Peyer's patch (tissue), 4 donors: ENCODE measurements at regions not wholly inside any gene's neighbourhood (a gene's known extent, or its start where the extent isn't known, plus 50 kb on each side); places are given as distances from the start of the nearest gene placed in this dataset.

Source experiments
- POLR2A ChIP-seq, 2 donors: fragments of 450-650 bp; IDR thresholded peaks; one replicate each; pipeline ENCODE4 v1.5.1; 2017; ENCODE audit warnings: antibody characterized with exemption in 2 of 2, mild to moderate bottlenecking in 2 of 2, moderate library complexity in 2 of 2
- TF ChIP-seq, protein P1 (sequence below), 6 experiments: fragments of 450-650 bp in 4 of 6; fragments of 200-600 bp in 2 of 6; sonication (generic) in 1 of 6; IDR thresholded peaks; one replicate each; pipeline ENCODE4 v1.5.1; 2017 to 2019; ENCODE audit warnings: antibody characterized with exemption in 6 of 6, mild to moderate bottlenecking in 3 of 6, moderate library complexity in 1 of 6

DNA sequence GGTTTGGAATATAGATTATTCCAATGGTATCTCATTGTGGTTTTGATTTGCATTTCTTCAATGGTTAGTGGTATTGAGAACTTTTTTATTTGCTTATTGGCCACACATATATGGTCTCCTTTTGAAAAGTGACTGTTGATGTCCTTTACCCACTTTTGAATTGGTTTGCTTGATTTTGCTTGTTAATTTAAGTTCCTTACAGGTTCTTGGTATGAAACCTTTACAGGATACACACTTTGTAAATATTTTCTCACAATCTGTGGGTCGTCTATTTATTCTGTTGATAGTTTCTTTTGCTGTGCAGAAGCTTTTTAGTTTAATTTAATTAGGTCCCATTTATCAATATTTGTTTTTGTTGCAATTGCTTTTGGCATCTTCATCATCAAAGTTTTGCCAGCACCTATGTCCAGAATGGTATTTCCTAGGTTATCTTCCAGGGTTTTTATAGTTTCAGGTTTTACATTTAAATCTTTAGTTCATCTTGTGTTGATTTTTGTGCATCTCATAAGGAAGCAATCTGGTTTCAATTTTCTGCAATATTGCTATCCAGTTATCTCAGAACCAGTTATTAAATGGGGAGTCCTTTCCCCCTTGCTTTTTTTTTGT, 475.7 kb upstream of the PABPC4L start:
- TF ChIP-seq, protein P1, sequence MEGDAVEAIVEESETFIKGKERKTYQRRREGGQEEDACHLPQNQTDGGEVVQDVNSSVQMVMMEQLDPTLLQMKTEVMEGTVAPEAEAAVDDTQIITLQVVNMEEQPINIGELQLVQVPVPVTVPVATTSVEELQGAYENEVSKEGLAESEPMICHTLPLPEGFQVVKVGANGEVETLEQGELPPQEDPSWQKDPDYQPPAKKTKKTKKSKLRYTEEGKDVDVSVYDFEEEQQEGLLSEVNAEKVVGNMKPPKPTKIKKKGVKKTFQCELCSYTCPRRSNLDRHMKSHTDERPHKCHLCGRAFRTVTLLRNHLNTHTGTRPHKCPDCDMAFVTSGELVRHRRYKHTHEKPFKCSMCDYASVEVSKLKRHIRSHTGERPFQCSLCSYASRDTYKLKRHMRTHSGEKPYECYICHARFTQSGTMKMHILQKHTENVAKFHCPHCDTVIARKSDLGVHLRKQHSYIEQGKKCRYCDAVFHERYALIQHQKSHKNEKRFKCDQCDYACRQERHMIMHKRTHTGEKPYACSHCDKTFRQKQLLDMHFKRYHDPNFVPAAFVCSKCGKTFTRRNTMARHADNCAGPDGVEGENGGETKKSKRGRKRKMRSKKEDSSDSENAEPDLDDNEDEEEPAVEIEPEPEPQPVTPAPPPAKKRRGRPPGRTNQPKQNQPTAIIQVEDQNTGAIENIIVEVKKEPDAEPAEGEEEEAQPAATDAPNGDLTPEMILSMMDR (IDR thresholded peaks at IDR 0.05), result no peak
- TF ChIP-seq POLR2A (IDR thresholded peaks at IDR 0.05), result no peak
